Peyer's patch (tissue), 4 donors: ENCODE measurements at regions not wholly inside any gene's neighbourhood (a gene's known extent, or its start where the extent isn't known, plus 50 kb on each side); places are given as distances from the start of the nearest gene placed in this dataset.
"Not testable (repeated sequence)": the region's sequence is repeated elsewhere in the genome, so short reads cannot be mapped to it uniquely, and the experiment has no call there.

Source experiments
- DNase-seq, 3 donors: peaks; one replicate each; pipeline ENCODE4 v3.0.0-alpha.2; 2017 to 2019
- H3K27ac ChIP-seq, 4 donors: fragments of 200-600 bp; sonication (generic); one replicate each; pipeline ENCODE4 v1.5.1; 2016 to 2019
- H3K27me3 ChIP-seq, 2 donors: fragments of 200-600 bp; sonication (generic); one replicate each; pipeline ENCODE4 v1.5.1; 2019
- H3K36me3 ChIP-seq, 3 donors: fragments of 200-600 bp; sonication (generic); one replicate each; pipeline ENCODE4 v1.5.1; 2016 to 2019
- H3K4me1 ChIP-seq, 4 donors: fragments of 200-600 bp; sonication (generic); one replicate each; pipeline ENCODE4 v1.5.1; 2016 to 2019
- H3K4me3 ChIP-seq, 4 donors: fragments of 200-600 bp; sonication (generic); 1 replicate in 3 of 4; 2 replicates in 1 of 4; pipeline ENCODE4 v1.5.1; 2016 to 2019; ENCODE audit warnings: mild to moderate bottlenecking in 1 of 4
- H3K9me3 ChIP-seq, 4 donors: fragments of 200-600 bp; sonication (generic); one replicate each; pipeline ENCODE4 v1.5.1; 2016 to 2019; ENCODE audit warnings: mild to moderate bottlenecking in 1 of 4
- POLR2A ChIP-seq, 2 donors: fragments of 450-650 bp; IDR thresholded peaks; one replicate each; pipeline ENCODE4 v1.5.1; 2017; ENCODE audit warnings: antibody characterized with exemption in 2 of 2, mild to moderate bottlenecking in 2 of 2, moderate library complexity in 2 of 2
- TF ChIP-seq, protein P1 (sequence below), 6 experiments: fragments of 450-650 bp in 4 of 6; fragments of 200-600 bp in 2 of 6; sonication (generic) in 1 of 6; IDR thresholded peaks; one replicate each; pipeline ENCODE4 v1.5.1; 2017 to 2019; ENCODE audit warnings: antibody characterized with exemption in 6 of 6, mild to moderate bottlenecking in 3 of 6, moderate library complexity in 1 of 6

- Histone ChIP-seq H3K27ac (no peak overlapping the region), H3K4me1 (no peaks in the 10 kb centered on the region), H3K9me3 (no peaks in the 10 kb centered on the region), H3K36me3 (no peaks in the 10 kb centered on the region), H3K27me3 (no peaks in the 10 kb centered on the region), H3K4me3 (no peak overlapping the region)
- TF ChIP-seq, protein P1, sequence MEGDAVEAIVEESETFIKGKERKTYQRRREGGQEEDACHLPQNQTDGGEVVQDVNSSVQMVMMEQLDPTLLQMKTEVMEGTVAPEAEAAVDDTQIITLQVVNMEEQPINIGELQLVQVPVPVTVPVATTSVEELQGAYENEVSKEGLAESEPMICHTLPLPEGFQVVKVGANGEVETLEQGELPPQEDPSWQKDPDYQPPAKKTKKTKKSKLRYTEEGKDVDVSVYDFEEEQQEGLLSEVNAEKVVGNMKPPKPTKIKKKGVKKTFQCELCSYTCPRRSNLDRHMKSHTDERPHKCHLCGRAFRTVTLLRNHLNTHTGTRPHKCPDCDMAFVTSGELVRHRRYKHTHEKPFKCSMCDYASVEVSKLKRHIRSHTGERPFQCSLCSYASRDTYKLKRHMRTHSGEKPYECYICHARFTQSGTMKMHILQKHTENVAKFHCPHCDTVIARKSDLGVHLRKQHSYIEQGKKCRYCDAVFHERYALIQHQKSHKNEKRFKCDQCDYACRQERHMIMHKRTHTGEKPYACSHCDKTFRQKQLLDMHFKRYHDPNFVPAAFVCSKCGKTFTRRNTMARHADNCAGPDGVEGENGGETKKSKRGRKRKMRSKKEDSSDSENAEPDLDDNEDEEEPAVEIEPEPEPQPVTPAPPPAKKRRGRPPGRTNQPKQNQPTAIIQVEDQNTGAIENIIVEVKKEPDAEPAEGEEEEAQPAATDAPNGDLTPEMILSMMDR (IDR thresholded peaks at IDR 0.05) = no peak
- TF ChIP-seq POLR2A (IDR thresholded peaks at IDR 0.05) = no peak
- no peak for DNase-seq
Measured at GRCh38 chr5:165410476-165410875, 1905.1 kb downstream of the MAT2B start.

- not testable (repeated sequence) for H3K9me3 ChIP-seq, H3K27me3 ChIP-seq, H3K36me3 ChIP-seq, H3K4me1 ChIP-seq, H3K27ac ChIP-seq, DNase-seq, H3K4me3 ChIP-seq
Measured at GRCh38 chr5:165411532-165411931, 1906.1 kb downstream of the MAT2B start.

DNA sequence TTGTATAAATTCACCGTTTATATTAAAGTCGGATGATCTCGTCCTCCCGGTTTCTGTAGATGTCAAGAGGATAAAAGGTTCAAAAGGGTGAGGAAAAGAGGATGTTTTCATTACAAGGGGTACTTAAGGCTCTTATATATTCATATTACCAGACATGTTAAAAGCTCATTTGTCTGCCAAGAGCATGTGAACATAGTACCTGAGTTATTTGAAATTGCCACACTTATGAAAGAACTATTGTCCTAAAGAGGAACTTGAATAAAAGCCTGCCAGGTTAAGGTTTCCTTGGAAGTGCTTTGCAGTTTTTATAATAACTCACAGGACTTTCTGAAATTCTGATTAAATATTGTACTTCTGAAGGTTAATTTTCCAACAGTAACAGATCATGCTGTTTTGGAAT, 1915.1 kb downstream of the MAT2B start:
- Histone ChIP-seq H3K27me3 (no peaks in the 10 kb centered on the region), H3K27ac (no peak overlapping the region), H3K4me3 (no peak overlapping the region), H3K9me3 (no peaks in the 10 kb centered on the region), H3K4me1 (no peaks in the 10 kb centered on the region), H3K36me3 (no peaks in the 10 kb centered on the region)
- DNase-seq = no peak
- no peak for TF ChIP-seq POLR2A (IDR thresholded peaks at IDR 0.05)
- TF ChIP-seq, protein P1 (IDR thresholded peaks at IDR 0.05) = no peak

DNA sequence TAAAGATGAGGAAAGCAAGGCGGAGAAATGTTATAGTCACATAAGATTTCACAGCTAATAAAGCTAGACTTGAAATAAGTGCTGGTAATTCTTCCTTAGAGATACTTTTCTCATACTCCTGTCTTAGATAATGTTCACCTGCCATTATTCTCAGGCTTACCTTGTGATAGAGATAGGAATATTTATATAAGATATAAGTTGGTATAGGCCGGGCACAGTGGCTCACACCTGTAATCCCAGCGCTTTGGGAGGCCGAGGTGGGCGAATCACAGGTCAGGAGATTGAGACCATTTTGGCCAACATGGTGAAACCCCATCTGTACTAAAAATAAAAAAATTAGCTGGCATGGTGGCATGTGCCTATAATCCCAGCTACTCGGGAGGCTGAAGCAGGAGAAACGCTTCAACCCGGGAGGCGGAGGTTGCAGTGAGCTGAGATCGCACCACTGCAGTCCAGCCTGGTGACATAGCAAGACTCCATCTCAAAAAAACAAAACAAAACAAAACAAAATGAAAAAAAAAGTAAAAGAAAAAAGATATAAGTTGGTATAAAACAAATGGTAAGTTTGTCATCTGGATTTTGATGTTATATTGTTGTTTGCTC, 1918.4 kb downstream of the MAT2B start:
- DNase-seq = no peak
- H3K27ac ChIP-seq = no peak overlapping the region
- no peaks in the 10 kb centered on the region for H3K4me1 ChIP-seq
- no peak overlapping the region for H3K4me3 ChIP-seq
- no peaks in the 10 kb centered on the region for H3K27me3 ChIP-seq
- no peak for TF ChIP-seq POLR2A (IDR thresholded peaks at IDR 0.05)
- TF ChIP-seq, protein P1 (IDR thresholded peaks at IDR 0.05) = no peak
- no peaks in the 10 kb centered on the region for H3K9me3 ChIP-seq
- H3K36me3 ChIP-seq = no peaks in the 10 kb centered on the region

DNA sequence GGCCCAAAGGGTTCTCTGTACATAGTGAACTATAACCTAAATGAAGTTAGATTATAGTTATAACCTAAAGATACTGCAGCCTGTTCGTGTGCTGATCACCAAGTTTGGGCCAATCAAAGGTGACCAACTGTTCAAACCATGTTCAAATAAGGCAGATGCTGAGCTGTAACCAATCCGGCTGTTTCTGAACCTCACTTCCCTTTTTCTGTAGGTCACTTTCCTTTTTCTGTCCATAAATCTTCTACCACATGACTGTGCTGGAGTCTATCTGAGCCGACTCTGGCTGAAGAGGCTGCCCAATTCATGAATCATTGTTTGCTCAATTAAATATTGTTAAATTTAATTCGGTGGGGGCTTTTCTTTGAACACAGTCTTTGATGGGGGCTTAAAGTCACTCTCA, 1920.2 kb downstream of the MAT2B start:
- TF ChIP-seq, protein P1 (IDR thresholded peaks at IDR 0.05) = no peak
- TF ChIP-seq POLR2A (IDR thresholded peaks at IDR 0.05) = no peak

DNA sequence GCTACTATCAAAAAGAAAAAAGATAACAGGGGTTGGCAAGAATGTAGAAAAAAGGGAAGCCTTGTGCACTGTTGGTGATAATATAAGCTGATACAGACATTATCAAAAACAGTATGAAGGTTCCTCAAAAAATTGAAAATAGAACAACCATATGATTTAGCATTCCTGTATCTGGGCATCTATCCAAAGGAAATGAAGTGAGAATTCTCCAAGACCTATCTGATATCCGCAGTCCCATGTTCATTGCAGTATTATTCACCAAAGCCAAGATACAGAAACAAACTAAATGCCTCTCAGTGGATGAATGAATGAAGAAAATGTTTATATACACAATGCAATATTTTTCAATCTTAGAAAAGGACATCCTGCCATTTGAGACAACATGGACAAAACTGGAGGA, 1943.3 kb downstream of the MAT2B start:
- H3K36me3 ChIP-seq = no peaks in the 10 kb centered on the region
- H3K4me1 ChIP-seq = no peaks in the 10 kb centered on the region
- no peaks in the 10 kb centered on the region for H3K9me3 ChIP-seq
- no peak for DNase-seq
- no peaks in the 10 kb centered on the region for H3K27me3 ChIP-seq
- no peak overlapping the region for H3K27ac ChIP-seq
- H3K4me3 ChIP-seq = no peak overlapping the region
- TF ChIP-seq POLR2A (IDR thresholded peaks at IDR 0.05) = no peak
- TF ChIP-seq, protein P1 (IDR thresholded peaks at IDR 0.05) = no peak

More for the DNA sequence above, 1920.2 kb downstream of the MAT2B start:
- Histone ChIP-seq H3K9me3 (no peaks in the 10 kb centered on the region), H3K36me3 (no peaks in the 10 kb centered on the region), H3K27ac (no peak overlapping the region), H3K4me1 (no peaks in the 10 kb centered on the region), H3K27me3 (no peaks in the 10 kb centered on the region), H3K4me3 (no peak overlapping the region)
- no peak for DNase-seq
